IgD-negative memory B cell (primary cell): ENCODE measurements at regions not wholly inside any gene's neighbourhood (a gene's known extent, or its start where the extent isn't known, plus 50 kb on each side); places are given as distances from the start of the nearest gene placed in this dataset.
A peak's percentile ranks its signal among the peaks of the same experiment; 100 is the strongest.

ENCODE experiments used
- H3K27ac Mint-ChIP-seq, 3 donors: one replicate each; pipeline ENCODE4 v1.8.0; 2020 to 2022; ENCODE audit warnings: mild to moderate bottlenecking in 3 of 3, mixed read lengths in 3 of 3, moderate library complexity in 1 of 3
- H3K27me3 Mint-ChIP-seq: one replicate; pipeline ENCODE4 v1.8.0; 2021; ENCODE audit warnings: mixed read lengths
- H3K36me3 Mint-ChIP-seq: one replicate; pipeline ENCODE4 v1.8.0; 2020; ENCODE audit warnings: mild to moderate bottlenecking, mixed read lengths
- H3K4me1 Mint-ChIP-seq, 3 donors: one replicate each; pipeline ENCODE4 v1.8.0; 2020 to 2022; ENCODE audit warnings: mixed read lengths in 3 of 3, mild to moderate bottlenecking in 1 of 3
- H3K4me3 Mint-ChIP-seq, 4 donors: one replicate each; pipeline ENCODE4 v1.8.0; 2020 to 2022; ENCODE audit warnings: mild to moderate bottlenecking in 4 of 4, mixed read lengths in 4 of 4, moderate library complexity in 3 of 4
- H3K9me3 Mint-ChIP-seq, 3 donors: one replicate each; pipeline ENCODE4 v1.8.0; 2020 to 2021; ENCODE audit warnings: mixed read lengths in 3 of 3, mild to moderate bottlenecking in 1 of 3

GRCh38 chr10:125316436-125316835 is 156.1 kb upstream of the CTBP2 start:
- H3K4me3 Mint-ChIP-seq, result no peak overlapping the region
- no peaks in the 10 kb centered on the region for H3K36me3 Mint-ChIP-seq
- no peak overlapping the region for H3K27ac Mint-ChIP-seq
- H3K9me3 Mint-ChIP-seq, result peaks cover 4 to 10% (median 7%) of the 10 kb centered on the region in 3 donors
- no peaks in the 10 kb centered on the region for H3K27me3 Mint-ChIP-seq
- H3K4me1 Mint-ChIP-seq, result no peaks in the 10 kb centered on the region

- Mint-ChIP-seq H3K36me3 (no peaks in the 10 kb centered on the region), H3K27me3 (peaks cover 9% of the 10 kb centered on the region), H3K4me1 (no peaks in the 10 kb centered on the region), H3K27ac (no peak overlapping the region), H3K4me3 (no peak overlapping the region), H3K9me3 (peaks cover 0 to 4% (median 0%) of the 10 kb centered on the region in 3 donors)
These were observed 140.6 kb upstream of the CTBP2 start for GRCh38 chr10:125300937-125301336.

GRCh38 chr10:125299461-125299860 is 139.1 kb upstream of the CTBP2 start:
- no peaks in the 10 kb centered on the region for H3K4me1 Mint-ChIP-seq
- peaks cover 0 to 6% (median 0%) of the 10 kb centered on the region in 3 donors for H3K9me3 Mint-ChIP-seq
- H3K27ac Mint-ChIP-seq, result no peak overlapping the region
- peaks cover 2% of the 10 kb centered on the region for H3K36me3 Mint-ChIP-seq
- no peak overlapping the region for H3K4me3 Mint-ChIP-seq
- peaks cover 9% of the 10 kb centered on the region for H3K27me3 Mint-ChIP-seq

- no peaks in the 10 kb centered on the region for H3K4me1 Mint-ChIP-seq
- H3K27me3 Mint-ChIP-seq, result peaks cover 7% of the 10 kb centered on the region
- peaks cover 0 to 5% (median 0%) of the 10 kb centered on the region in 3 donors for H3K9me3 Mint-ChIP-seq
- H3K27ac Mint-ChIP-seq, result no peak overlapping the region
- H3K36me3 Mint-ChIP-seq, result peaks cover 2% of the 10 kb centered on the region
- H3K4me3 Mint-ChIP-seq, result no peak overlapping the region
These were observed 136.2 kb upstream of the CTBP2 start for GRCh38 chr10:125296598-125296997.

GRCh38 chr10:125294109-125294508 is 133.7 kb upstream of the CTBP2 start:
- Mint-ChIP-seq H3K4me3 (no peak overlapping the region), H3K27ac (no peak overlapping the region), H3K4me1 (no peaks in the 10 kb centered on the region), H3K27me3 (peaks cover 1% of the 10 kb centered on the region), H3K9me3 (peaks cover 2 to 8% (median 5%) of the 10 kb centered on the region in 3 donors), H3K36me3 (peaks cover 2% of the 10 kb centered on the region)

GRCh38 chr10:125291836-125292235 is 131.5 kb upstream of the CTBP2 start:
- Mint-ChIP-seq H3K36me3 (peaks cover 2% of the 10 kb centered on the region), H3K27ac (no peak overlapping the region), H3K4me3 (no peak overlapping the region), H3K9me3 (peaks cover 4 to 8% (median 8%) of the 10 kb centered on the region in 3 donors), H3K4me1 (no peaks in the 10 kb centered on the region), H3K27me3 (peaks cover 1% of the 10 kb centered on the region)

- no peaks in the 10 kb centered on the region for H3K36me3 Mint-ChIP-seq
- no peaks in the 10 kb centered on the region for H3K4me1 Mint-ChIP-seq
- H3K9me3 Mint-ChIP-seq, result peaks cover 3 to 8% (median 6%) of the 10 kb centered on the region in 3 donors
- peaks cover 5% of the 10 kb centered on the region for H3K27me3 Mint-ChIP-seq
- H3K4me3 Mint-ChIP-seq, result no peak overlapping the region
- H3K27ac Mint-ChIP-seq, result no peak overlapping the region
These were observed 129.1 kb upstream of the CTBP2 start for GRCh38 chr10:125289461-125289860.

GRCh38 chr10:125284875-125285597 is 124.7 kb upstream of the CTBP2 start:
- H3K27me3 Mint-ChIP-seq, result peaks cover 11% of the 10 kb centered on the region
- peaks cover 3 to 8% (median 6%) of the 10 kb centered on the region in 3 donors for H3K9me3 Mint-ChIP-seq
- H3K27ac Mint-ChIP-seq, result no peak overlapping the region
- H3K4me3 Mint-ChIP-seq, result no peak overlapping the region
- no peaks in the 10 kb centered on the region for H3K4me1 Mint-ChIP-seq
- H3K36me3 Mint-ChIP-seq, result no peaks in the 10 kb centered on the region

GRCh38 chr10:125283836-125284614 is 123.7 kb upstream of the CTBP2 start:
- Mint-ChIP-seq H3K4me3 (no peak overlapping the region), H3K4me1 (no peaks in the 10 kb centered on the region), H3K9me3 (peaks cover 0 to 4% (median 3%) of the 10 kb centered on the region in 3 donors), H3K27me3 (peaks cover 12% of the 10 kb centered on the region), H3K27ac (no peak overlapping the region), H3K36me3 (no peaks in the 10 kb centered on the region)

GRCh38 chr10:125283191-125283835 is 123.0 kb upstream of the CTBP2 start:
- H3K27me3 Mint-ChIP-seq, result peaks cover 12% of the 10 kb centered on the region
- H3K4me3 Mint-ChIP-seq, result no peak overlapping the region
- H3K4me1 Mint-ChIP-seq, result no peaks in the 10 kb centered on the region
- no peaks in the 10 kb centered on the region for H3K36me3 Mint-ChIP-seq
- H3K9me3 Mint-ChIP-seq, result peaks cover 0 to 2% (median 0%) of the 10 kb centered on the region in 3 donors
- no peak overlapping the region for H3K27ac Mint-ChIP-seq

- Mint-ChIP-seq H3K4me1 (no peaks in the 10 kb centered on the region), H3K36me3 (no peaks in the 10 kb centered on the region), H3K27me3 (peaks cover 12% of the 10 kb centered on the region), H3K4me3 (no peak overlapping the region), H3K9me3 (peaks cover 2 to 4% (median 3%) of the 10 kb centered on the region in 3 donors), H3K27ac (no peak overlapping the region)
These were observed 120.7 kb upstream of the CTBP2 start for GRCh38 chr10:125281091-125281490.

- peak overlapping the region in 1 of 3 donors; percentile 82 for H3K27ac Mint-ChIP-seq
- no peak overlapping the region for H3K4me3 Mint-ChIP-seq
- H3K36me3 Mint-ChIP-seq, result no peaks in the 10 kb centered on the region
- peaks cover 2 to 8% (median 5%) of the 10 kb centered on the region in 3 donors for H3K9me3 Mint-ChIP-seq
- H3K4me1 Mint-ChIP-seq, result peaks cover 0 to under 1% (median 0%) of the 10 kb centered on the region in 3 donors
- peaks cover 3% of the 10 kb centered on the region for H3K27me3 Mint-ChIP-seq
These were observed 115.8 kb upstream of the CTBP2 start for GRCh38 chr10:125276133-125276532.

- Mint-ChIP-seq H3K27ac (no peak overlapping the region), H3K9me3 (peaks cover 2 to 9% (median 8%) of the 10 kb centered on the region in 3 donors), H3K4me3 (no peak overlapping the region), H3K36me3 (no peaks in the 10 kb centered on the region), H3K4me1 (peaks cover 0 to 2% (median 0%) of the 10 kb centered on the region in 3 donors), H3K27me3 (peaks cover 2% of the 10 kb centered on the region)
These were observed 114.6 kb upstream of the CTBP2 start for GRCh38 chr10:125274961-125275360.

- H3K27me3 Mint-ChIP-seq, result peaks cover 2% of the 10 kb centered on the region
- no peak overlapping the region for H3K4me3 Mint-ChIP-seq
- peaks cover 0 to 2% (median 0%) of the 10 kb centered on the region in 3 donors for H3K4me1 Mint-ChIP-seq
- H3K36me3 Mint-ChIP-seq, result no peaks in the 10 kb centered on the region
- peaks cover 2 to 9% (median 8%) of the 10 kb centered on the region in 3 donors for H3K9me3 Mint-ChIP-seq
- H3K27ac Mint-ChIP-seq, result no peak overlapping the region
These were observed 112.7 kb upstream of the CTBP2 start for GRCh38 chr10:125273023-125273422.

- H3K4me1 Mint-ChIP-seq, result peaks cover 0 to 2% (median 0%) of the 10 kb centered on the region in 3 donors
- no peak overlapping the region for H3K4me3 Mint-ChIP-seq
- H3K36me3 Mint-ChIP-seq, result no peaks in the 10 kb centered on the region
- peaks cover 0 to 4% (median 0%) of the 10 kb centered on the region in 3 donors for H3K9me3 Mint-ChIP-seq
- no peak overlapping the region for H3K27ac Mint-ChIP-seq
- peaks cover 2% of the 10 kb centered on the region for H3K27me3 Mint-ChIP-seq
These were observed 109.4 kb upstream of the CTBP2 start for GRCh38 chr10:125269716-125270115.
